GM18519 (cell line): ENCODE measurements at regions not wholly inside any gene's neighbourhood (a gene's known extent, or its start where the extent isn't known, plus 50 kb on each side); places are given as distances from the start of the nearest gene placed in this dataset.

ENCODE experiments used
- ATAC-seq: cut with Tn5 transposase; IDR thresholded peaks from one replicate; pipeline ENCODE4 v1.9.1; 2021; ENCODE audit warnings: mild to moderate bottlenecking, moderate library complexity; ENCODE audit not compliant: unreplicated experiment, low FRiP score

DNA sequence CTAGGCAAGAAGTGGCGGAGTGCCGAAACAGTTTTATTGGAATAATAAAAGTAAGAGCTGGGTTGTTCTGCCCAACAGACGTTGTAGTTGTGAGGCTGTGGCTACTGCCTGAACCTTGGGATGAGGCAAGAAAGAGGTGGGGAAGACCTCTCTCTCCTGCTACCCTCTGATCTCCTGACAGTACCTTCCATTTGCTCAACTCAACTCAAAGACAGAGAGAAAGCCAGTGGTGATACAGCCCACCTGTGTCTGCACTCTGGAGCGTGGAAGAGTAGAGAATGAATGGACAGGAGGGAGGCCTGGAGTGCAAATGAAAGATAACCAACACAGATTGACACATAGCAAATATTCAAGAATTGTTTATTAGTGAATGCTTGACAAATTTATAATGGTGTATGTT is 590.3 kb downstream of the NYAP2 start:
- ATAC-seq: no peak

DNA sequence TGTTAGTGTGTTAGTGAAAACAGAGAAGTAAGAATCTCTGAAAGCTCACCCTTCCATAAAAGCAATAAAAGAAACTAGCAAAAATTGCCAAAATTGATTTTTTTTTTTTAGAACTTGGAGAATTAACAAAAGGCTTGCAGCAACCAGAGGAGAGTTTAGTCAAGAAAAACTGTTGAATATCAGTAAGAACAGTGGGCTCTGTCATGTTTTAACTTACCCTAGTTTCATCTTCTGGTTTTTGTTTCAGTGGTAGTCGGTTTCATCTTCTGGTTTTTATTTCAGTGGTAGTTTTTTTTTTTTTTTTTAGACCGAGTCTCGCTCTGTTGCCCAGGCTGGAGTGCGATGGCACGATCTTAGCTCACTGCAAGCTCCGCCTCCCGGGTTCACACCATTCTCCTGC is 580.9 kb downstream of the NYAP2 start:
- no peak for ATAC-seq

DNA sequence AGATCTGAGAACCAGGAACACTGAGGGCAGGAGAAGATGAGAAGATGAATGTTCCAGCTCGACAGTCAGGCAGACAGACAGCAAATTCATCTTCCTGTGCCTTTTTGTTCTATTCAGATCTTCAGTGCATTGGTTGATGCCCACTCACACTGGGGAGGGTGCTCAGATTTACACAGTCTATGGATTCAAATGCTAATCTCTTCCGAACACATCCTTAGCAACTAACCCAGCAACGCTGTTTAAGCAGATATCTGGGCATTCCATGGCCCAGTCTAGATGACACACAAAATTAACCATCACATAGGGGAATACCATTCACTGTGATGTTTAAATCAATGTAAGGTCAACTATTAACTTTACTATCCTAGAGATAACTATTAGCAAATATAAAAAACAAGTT is 571.9 kb downstream of the NYAP2 start:
- ATAC-seq: no peak

DNA sequence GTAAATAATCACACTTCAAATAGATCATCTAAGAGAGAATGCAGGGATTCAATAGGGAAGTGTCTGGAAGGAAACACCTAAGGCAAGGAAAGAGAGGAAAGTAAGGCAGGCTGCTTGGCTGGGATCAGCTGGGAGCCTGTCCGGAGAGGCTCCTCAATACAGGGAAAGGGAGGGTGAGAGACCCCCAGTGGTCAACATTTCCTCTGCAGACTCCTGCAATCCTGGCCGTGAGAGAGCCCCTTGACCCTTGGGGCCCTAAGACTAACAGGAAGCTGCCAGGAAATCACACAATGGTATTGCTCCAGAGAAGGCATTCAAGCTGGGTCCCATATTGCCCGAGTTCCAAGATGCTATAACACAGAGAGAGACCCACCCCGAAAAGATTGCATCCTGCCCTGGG is 549.4 kb downstream of the NYAP2 start:
- ATAC-seq: no peak

DNA sequence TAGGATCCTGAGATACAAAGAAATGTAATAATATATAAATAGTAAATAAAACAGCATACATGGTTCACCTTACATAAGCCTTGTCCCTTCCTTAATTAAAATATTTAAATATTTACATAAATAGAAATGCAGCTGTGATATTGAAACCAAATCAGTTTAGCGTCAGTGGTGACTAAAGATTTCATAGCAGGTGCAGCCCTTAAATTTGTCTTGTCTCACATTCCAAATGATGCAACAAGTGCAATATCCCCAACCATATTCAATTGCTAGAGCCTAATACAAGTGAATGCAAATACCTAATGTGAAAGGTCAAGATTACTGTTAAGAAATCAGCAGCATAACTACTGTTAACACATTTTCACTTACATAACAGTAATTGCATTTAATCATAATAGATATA is 539.5 kb downstream of the NYAP2 start:
- ATAC-seq: no peak

DNA sequence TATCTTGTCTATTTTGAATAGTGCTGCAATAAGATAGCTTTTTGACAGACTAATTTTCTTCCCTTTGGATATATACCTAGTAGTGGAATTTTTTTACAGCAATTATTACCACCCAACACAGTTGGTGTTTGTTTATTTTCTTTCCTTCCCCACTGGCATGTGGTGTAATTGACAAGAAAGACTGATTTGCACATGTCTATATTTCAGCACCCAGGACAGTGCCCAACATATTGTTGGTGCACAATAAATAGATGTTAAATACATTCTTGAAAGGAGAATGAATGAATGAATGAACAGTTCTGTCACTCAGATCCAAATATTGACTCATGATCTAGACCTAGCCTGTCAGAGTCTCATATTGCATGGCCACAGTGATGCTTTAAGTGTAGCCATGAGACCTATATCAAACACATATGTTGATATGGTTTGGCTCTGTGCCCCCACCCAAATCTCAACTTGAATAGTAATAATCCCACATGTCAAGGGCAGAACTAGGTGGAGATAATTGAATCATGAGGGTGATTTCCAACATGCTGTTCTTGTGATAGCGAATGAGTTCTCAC is 538.2 kb downstream of the NYAP2 start:
- ATAC-seq: no peak

DNA sequence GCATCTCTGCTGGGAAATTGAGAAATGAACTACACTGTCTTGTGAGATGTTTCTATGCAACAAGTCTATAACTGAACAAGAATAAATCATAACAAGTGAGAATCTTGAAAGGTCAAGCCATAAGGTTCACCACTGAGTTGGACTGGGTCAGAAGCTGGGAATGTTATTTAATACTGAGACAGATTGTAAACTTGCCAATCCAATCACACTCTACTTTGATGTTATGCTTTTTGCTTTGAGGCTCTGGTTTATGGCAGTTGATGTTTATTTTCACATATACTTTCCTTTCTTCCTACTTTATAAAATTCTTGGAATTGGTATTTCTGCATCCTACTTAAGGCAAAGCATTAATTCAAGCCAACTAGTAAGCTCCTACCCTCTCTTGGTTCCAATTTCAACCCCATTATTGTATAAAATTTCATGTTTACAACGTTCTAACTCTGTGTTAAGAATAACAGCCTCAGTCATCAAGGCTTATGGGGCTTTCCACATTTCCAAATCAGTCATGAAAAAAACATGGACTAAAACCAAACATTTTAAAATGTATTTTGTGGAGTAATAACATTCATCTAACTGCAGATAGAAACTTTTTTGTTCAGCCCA is 533.4 kb downstream of the NYAP2 start:
- no peak for ATAC-seq

DNA sequence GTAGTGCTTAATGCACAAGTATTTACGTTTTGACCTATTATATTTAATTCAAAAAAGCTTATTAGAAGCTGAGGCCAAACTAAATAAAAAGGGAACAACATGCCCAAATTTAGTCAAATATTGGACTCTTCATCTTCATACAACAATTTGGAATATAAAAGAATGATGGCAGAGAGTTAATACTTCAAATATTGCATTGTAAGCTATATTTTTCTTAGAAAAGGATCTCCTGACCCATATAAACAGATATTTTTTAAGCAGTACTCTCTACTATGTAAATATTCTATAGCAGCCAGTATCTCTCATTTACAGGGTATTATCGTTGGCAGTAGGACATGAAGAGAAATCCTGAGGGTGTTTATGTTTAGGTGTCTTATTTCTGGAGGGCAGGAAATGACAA is 531.2 kb downstream of the NYAP2 start:
- no peak for ATAC-seq

DNA sequence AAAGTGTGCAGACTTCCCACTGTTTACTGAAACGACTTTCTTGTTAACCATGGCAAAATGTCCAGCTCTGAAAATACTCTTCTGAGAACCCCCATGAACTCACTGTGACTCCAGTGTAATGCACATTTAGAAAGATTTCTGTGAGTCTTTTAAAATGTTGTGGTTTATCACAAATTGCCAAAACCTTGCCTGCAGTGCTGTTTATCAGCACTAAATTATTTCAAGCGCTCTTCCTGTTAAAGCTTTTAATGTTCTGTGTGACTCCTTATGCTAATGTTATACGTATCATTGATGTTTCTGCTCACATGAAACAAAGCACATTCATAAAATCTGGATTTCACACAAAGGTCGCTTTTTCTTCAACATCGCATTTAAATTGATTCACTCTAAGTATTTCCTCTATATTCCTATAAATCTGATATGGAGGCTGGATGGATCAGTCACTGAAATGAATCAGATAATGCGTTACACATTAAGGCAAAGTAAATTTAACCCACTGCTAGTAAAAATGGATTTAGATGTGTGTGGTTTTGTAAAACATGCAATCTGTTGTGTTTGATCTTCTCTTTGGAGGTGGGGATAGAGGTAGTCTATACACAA is 521.2 kb downstream of the NYAP2 start:
- no peak for ATAC-seq

DNA sequence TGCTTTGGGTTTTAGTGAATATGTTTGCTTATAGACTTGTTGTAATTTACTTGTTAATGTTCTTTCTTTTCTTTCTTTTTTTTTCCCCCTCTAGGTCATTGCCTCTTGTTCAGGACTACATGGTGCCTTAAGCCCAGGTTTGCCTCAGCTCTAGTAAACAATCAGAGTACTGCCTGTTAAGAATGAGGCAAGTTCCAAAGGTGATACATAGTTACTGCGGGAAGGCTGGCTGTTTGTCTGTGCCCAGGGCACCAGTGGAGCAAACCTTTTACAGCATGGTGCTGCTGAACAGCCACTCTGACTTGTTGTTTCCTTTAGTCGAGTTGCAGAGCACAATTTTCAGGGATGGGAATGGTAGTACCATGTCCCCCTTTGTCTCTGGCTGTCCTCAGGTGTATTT is 517.2 kb downstream of the NYAP2 start:
- ATAC-seq: no peak

DNA sequence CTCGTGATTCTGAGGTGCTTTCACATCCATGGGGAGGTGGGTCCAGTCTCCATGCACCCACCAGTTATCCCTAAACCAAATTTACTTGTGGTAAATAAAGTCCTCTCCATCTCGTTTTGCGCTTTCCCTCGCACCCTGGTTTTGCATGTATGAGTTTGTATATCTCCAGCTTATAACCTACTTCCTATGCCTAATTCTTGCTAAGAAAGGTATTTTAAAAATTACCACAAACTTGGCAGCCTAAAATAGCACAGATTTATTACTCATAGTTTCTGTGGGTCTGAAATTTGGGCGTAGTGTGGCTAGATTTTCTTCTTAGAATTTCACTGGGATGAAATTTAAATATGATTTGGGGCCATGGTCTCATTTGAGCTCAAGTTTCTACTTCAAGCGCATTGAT is 511.5 kb downstream of the NYAP2 start:
- no peak for ATAC-seq

DNA sequence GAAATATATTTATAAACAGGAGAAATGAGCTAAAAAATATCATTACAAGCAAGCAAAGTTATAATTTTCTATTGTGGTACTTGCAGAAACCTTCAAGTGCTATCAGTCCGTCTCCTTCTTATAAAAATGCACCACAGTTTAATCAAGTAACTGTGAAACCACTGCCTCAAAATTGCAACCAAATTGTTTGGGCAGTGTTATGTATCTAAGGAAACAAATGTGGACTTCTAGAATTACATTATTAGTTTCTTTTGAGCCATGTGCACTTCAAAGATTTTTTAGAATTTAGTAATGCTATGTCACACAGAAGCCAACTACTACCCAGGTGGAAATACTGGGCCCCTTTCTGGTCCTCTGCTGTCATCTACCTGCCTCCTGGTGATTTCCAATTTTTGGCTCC is 495.6 kb downstream of the NYAP2 start:
- ATAC-seq: no peak

DNA sequence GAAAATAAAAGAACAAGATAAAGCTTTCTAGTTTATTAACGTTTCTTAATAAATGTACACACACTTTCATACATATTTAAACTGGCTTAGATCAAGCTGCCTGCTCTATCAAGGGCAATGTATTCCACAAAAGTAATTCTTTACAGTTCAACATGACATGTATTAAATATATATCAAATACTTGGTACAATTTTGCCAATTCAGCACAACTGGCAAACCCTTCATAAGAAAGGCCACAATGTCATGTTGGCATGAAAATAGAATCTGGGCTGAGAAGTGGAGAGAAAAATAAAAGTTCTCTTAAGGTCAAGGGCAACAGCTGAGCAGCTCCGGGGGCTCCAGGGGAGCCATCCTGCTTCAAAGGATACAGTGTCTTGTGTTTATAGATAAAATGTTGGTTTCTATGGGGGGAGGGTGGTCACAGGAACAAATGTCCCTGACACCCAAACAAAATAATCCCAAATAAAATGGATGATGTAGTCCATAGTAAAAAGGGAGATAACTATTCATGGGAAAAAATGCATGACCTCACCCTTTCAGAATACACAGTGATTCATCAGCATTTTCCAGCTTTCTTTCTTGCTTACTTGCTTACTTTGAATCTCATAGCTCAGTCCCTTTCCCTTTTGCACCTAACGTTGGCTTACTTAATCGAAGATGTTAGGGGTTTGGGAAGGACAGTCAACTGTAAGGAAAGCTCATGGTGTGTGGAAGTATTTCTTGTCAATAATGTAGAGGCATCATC is 494.9 kb downstream of the NYAP2 start:
- no peak for ATAC-seq

DNA sequence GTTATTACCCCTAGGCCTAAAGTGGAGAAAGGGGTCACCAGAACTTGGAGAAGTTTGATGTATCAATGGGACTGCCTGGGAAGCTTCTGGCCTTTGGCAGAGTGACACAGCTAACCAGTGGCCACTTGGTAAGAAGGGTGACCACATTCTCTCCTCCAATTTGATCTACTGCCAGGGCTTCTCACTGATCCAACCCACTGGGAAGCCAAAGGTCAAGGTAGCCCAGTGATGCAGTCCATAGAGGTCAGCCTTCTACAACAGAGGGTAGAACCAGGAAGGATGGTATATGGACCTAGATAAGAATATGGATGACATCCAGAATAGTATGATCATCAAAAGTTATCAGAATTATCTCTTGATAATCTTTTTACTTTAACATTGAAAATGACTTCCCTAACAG is 493.6 kb downstream of the NYAP2 start:
- no peak for ATAC-seq

DNA sequence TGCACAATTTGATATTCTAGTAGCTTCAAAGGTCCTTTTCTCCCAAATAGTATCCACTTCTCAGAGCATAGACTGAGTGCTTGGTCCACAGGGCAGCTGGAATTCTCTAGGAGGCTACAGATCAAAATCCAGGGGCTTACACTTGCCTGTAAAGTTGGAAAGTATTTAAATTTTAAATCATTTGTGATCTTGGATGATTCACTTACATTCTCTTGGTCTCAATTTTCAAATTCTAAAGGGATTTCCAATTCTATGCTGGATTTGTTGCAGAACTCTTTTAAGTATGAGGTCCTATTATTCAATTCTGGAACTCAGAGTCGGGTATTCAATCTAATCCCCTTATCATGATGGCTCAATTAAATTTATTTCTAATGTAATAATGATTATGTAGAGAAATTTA is 492.3 kb downstream of the NYAP2 start:
- no peak for ATAC-seq

DNA sequence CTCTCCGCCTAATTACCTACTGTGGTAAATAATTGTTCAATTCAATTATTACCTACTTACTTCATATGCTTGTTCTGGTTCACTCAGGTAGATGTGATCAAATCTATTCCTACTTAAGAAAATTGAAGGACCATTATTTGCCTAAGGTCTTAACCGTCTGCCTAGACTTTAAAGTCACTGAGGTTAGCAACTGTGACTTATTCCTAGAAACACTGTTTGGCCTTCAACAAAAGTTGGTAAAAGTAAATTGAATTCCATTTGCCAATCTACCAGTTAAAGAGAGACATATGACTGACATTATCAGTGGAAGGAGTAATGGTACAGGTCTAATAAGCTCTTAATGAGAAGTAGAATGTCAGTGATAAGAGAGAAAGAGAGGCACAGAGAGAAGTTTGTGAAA is 491.5 kb downstream of the NYAP2 start:
- ATAC-seq: no peak

DNA sequence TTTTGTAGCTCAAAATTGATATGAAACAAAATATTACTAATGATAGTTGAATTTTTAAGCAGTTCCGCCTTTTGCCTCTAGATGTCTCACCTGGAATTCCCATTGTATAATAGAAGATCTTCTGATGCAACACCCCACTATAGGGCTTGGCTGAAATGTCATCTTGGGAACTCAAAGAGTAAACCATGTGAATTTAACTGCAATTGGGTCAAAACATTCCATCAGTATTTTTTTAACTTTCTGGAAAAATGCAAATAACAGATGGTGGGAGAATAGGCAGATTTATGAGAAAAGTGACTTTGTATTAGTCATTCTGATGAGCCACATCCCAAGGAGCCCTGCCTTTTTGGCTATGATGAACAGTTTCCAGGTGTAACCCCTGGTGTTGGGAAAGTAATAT is 489.9 kb downstream of the NYAP2 start:
- peak; percentile 84 for ATAC-seq

DNA sequence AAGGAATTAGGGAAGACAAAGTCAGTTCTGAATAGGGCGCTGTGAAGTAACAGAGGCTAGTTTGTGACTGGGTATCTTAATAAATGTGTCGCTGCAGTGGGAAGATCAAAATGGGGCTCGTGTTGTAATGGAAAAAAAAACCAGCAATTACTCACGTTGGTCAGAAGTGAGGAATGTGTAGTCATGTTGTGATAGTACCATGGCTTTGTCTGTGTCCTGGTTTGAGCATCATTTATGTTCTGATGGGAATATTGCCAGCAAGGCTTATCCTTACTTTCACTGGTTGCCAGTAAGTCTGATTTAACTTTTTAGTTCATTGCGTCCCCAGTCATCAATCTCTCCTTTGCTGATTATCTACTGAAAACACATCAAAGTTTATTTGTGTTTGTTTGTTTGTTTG is 467.6 kb downstream of the NYAP2 start:
- ATAC-seq: no peak

DNA sequence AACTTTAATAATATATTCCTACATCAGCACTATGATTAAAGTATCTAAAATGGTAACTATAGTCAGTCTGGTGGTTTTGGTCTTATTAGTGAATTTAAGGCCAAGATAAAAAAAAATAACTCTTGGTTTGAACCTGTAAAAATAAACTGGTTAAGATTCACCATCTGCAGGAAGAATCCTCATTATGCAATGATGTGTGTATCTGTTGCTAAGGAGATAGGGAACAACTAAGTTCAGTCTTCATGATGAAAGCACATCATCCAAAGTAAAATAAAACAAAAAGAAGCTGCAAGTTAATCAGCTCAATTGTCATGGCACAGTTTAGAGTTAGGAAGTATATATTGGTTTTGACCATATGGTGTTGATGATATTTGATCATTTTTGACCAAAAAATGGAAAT is 466.0 kb downstream of the NYAP2 start:
- no peak for ATAC-seq

DNA sequence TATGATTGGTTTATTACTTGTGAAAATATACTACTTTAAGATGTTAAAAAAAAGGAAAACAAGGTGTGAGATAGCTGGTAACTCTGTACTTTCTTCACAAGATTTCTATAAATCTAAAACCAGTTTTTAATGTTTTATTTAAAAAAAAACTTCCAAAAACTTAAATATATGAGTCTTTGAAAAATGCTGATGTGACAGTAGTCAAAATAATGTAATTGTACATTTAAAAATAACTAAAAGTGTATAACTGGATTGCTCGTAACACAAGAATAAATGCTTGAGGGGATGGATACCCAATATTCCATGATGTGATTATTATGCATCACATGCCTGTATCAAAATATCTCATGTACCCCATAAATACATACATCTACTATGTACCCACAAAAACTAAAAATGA is 464.9 kb downstream of the NYAP2 start:
- no peak for ATAC-seq

DNA sequence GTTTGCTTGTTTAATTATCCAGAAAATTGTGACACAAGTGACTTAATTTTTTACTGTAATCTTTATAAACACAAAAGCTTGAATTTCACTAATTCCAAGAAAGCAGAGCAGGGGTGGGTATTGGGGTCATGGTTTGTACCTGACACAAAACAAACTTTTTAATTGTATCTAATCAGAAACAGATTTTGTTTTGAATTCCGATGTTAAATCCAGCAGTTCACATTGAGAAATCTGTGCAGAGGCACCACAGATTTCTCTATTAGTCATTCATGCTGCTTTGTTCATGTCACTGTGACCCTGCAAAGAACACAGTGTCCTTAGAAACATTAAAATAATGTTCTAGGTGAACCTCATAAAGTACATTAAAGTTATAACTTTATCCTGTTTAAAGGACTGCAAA is 443.4 kb downstream of the NYAP2 start:
- ATAC-seq: no peak

DNA sequence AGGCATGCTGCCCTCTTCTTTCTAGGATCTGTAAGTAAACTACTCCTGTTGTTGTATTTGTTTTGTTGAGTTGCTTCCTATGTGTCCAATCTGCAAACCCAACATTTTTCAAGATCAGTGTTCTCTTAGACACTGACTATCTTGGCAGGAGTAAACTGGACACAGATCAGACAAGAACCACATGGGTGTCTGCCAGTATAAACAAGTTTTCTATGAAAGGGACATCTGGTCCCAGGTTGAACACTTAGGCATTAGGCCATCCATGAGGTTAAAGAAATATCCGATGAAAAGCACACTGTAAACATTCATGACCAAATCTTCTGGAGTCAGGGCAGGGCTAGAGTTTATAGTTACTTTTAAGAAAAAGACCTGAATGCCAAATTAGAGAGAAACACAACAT is 441.8 kb downstream of the NYAP2 start:
- ATAC-seq: no peak
